AG09309 (cell line): ENCODE measurements at regions not wholly inside any gene's neighbourhood (a gene's known extent, or its start where the extent isn't known, plus 50 kb on each side); places are given as distances from the start of the nearest gene placed in this dataset.

Experiments
- DNase-seq: peaks from one replicate; pipeline ENCODE4 v3.0.0-alpha.2; 2010; ENCODE audit warnings: low read depth
- H3K4me3 ChIP-seq: 2 replicates; pipeline ENCODE4 v1.5.1; 2011; ENCODE audit warnings: mild to moderate bottlenecking, low read depth, low read length, moderate library complexity; ENCODE audit not compliant: control insufficient read depth
- CTCF ChIP-seq: IDR thresholded peaks from 2 replicates; pipeline ENCODE4 v1.5.1; 2011; ENCODE audit warnings: mild to moderate bottlenecking, low read depth, low read length, inconsistent platforms; ENCODE audit not compliant: insufficient read depth, control insufficient read depth; ENCODE audit errors: missing control alignments

- DNase-seq: no peak
- TF ChIP-seq CTCF: no peak
- no peak overlapping the region for H3K4me3 ChIP-seq
Observed at GRCh38 chr1:36731226-36732014, 248.7 kb upstream of the CSF3R start.

- TF ChIP-seq CTCF: no peak
- DNase-seq: no peak
- no peak overlapping the region for H3K4me3 ChIP-seq
Observed at GRCh38 chr1:36730599-36730998, 247.9 kb upstream of the CSF3R start.

GRCh38 chr1:36729716-36730510, 247.2 kb upstream of the CSF3R start:
- no peak for DNase-seq
- no peak overlapping the region for H3K4me3 ChIP-seq
- no peak for TF ChIP-seq CTCF

GRCh38 chr1:36729289-36729688, 246.6 kb upstream of the CSF3R start:
- no peak for TF ChIP-seq CTCF
- DNase-seq: no peak
- no peak overlapping the region for H3K4me3 ChIP-seq

GRCh38 chr1:36728846-36729245, 246.1 kb upstream of the CSF3R start:
- no peak for DNase-seq
- H3K4me3 ChIP-seq: no peak overlapping the region
- no peak for TF ChIP-seq CTCF

GRCh38 chr1:36728051-36728450, 245.3 kb upstream of the CSF3R start:
- TF ChIP-seq CTCF: no peak
- no peak for DNase-seq

More at GRCh38 chr1:36728051-36728450, 245.3 kb upstream of the CSF3R start:
- H3K4me3 ChIP-seq: no peak overlapping the region
